Activated CD8-positive, alpha-beta T cell treated with anti-CD3 and anti-CD28 coated beads for 36 hours (primary cell): ENCODE measurements at regions not wholly inside any gene's neighbourhood (a gene's known extent, or its start where the extent isn't known, plus 50 kb on each side); places are given as distances from the start of the nearest gene placed in this dataset.
"Not testable (repeated sequence)": the region's sequence is repeated elsewhere in the genome, so short reads cannot be mapped to it uniquely, and the experiment has no call there.

Source experiments
- ATAC-seq: fragments of 200-7000 bp; cut with Tn5 transposase; one replicate; pipeline ENCODE4 v1.10.0; 2021; ENCODE audit warnings: mild to moderate bottlenecking, moderate library complexity
- CTCF ChIA-PET: fragments of 350-600 bp; sonication (Branson Sonifier 250); formaldehyde crosslinking; loops from one replicate; lab custom pipeline; 2021; ENCODE audit warnings: antibody characterized with exemption; lab: Charles Lee
- POLR2A ChIA-PET: fragments of 350-600 bp; sonication (Branson Sonifier 250); formaldehyde crosslinking; loops from one replicate; lab custom pipeline; 2021; ENCODE audit warnings: antibody characterized with exemption; lab: Charles Lee
- DNase-seq: peaks from one replicate; pipeline ENCODE4 v3.0.0-alpha.2; 2020
- H3K27ac Mint-ChIP-seq: one replicate; pipeline ENCODE4 v1.8.0; 2021; ENCODE audit warnings: mild to moderate bottlenecking, mixed read lengths
- H3K27me3 Mint-ChIP-seq: one replicate; pipeline ENCODE4 v1.8.0; 2021; ENCODE audit warnings: mixed read lengths
- H3K36me3 Mint-ChIP-seq: one replicate; pipeline ENCODE4 v1.8.0; 2021; ENCODE audit warnings: low read depth, mixed read lengths
- H3K4me1 Mint-ChIP-seq: one replicate; pipeline ENCODE4 v1.8.0; 2021; ENCODE audit warnings: low read depth, mixed read lengths
- H3K4me3 Mint-ChIP-seq: one replicate; pipeline ENCODE4 v1.8.0; 2021; ENCODE audit warnings: mild to moderate bottlenecking, moderate library complexity, mixed read lengths
- H3K9me3 Mint-ChIP-seq: one replicate; pipeline ENCODE4 v1.8.0; 2021; ENCODE audit warnings: mixed read lengths
- intact Hi-C: fragments of 100-400 bp; cut with micrococcal nuclease; formaldehyde crosslinking; loops from one replicate; pipeline ENCODE4 v1.10.0; 2022
- TF ChIP-seq, protein P1 (sequence below): fragments of 200-600 bp; IDR thresholded peaks from one replicate; pipeline ENCODE4 v1.8.0; 2022; ENCODE audit warnings: antibody characterized with exemption, mild to moderate bottlenecking

DNA sequence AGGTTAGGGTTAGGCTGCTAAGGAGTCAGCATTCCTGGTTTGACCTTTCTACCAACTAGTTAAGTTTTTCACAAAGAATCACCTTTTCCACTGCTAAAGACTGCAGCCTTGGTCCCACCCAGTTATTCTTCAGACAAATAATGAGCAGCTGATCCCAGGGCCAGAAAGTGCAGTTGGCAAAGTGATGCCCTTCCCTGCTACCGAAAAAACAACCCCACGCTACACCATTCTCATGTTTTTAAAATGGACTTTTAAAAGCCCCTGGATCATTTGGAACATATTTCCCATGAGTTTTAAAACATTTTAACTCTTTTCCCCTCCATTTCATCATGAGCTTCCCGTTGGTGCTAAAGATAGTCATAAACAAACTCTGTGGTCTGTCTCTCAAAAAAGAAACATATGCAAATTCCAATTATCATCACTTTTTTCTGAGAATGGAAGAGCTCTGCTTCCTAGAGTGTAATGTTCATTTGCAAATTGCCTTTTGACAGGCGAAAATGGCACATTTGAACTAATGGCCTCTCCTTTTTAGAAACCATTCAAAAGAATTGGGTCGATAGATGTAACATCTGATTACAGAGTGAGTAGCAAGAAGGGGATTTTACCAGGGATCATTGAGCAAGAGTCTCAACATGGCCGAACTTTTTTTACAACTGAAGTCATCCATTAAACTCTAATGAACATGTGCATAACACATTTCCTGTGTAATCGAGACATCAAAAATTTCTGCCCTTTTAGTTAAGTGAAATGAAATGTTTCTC, 129.3 kb upstream of the RAP1B start:
- ChIA-PET CTCF (interaction anchor here (0.9 to 1.0 kb wide), 2 partner anchors 106 to 116 kb away, joined by 3 read pairs; no protein-coding TSS in a partner anchor), POLR2A (interaction anchor here (0.9 to 1.5 kb wide), 5 partner anchors 16 to 168 kb away, joined by 3 to 5 read pairs (median 3); no protein-coding TSS in a partner anchor)
- Mint-ChIP-seq H3K36me3 (peaks cover 9% of the 10 kb centered on the region), H3K27ac (peak overlapping the region; percentile 88), H3K27me3 (no peaks in the 10 kb centered on the region), H3K4me1 (peaks cover 38% of the 10 kb centered on the region), H3K9me3 (peaks cover 7% of the 10 kb centered on the region), H3K4me3 (peak overlapping the region; percentile 34)
- DNase-seq (peak; percentile 39), ATAC-seq (peak; percentile 74)
- intact Hi-C loops, result loop anchor here (1.0 to 5.0 kb wide), 3 partner anchors 30 to 206 kb away; partner anchors contain the start of gene NUP107
- TF ChIP-seq, protein P1, sequence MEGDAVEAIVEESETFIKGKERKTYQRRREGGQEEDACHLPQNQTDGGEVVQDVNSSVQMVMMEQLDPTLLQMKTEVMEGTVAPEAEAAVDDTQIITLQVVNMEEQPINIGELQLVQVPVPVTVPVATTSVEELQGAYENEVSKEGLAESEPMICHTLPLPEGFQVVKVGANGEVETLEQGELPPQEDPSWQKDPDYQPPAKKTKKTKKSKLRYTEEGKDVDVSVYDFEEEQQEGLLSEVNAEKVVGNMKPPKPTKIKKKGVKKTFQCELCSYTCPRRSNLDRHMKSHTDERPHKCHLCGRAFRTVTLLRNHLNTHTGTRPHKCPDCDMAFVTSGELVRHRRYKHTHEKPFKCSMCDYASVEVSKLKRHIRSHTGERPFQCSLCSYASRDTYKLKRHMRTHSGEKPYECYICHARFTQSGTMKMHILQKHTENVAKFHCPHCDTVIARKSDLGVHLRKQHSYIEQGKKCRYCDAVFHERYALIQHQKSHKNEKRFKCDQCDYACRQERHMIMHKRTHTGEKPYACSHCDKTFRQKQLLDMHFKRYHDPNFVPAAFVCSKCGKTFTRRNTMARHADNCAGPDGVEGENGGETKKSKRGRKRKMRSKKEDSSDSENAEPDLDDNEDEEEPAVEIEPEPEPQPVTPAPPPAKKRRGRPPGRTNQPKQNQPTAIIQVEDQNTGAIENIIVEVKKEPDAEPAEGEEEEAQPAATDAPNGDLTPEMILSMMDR, result no peak

DNA sequence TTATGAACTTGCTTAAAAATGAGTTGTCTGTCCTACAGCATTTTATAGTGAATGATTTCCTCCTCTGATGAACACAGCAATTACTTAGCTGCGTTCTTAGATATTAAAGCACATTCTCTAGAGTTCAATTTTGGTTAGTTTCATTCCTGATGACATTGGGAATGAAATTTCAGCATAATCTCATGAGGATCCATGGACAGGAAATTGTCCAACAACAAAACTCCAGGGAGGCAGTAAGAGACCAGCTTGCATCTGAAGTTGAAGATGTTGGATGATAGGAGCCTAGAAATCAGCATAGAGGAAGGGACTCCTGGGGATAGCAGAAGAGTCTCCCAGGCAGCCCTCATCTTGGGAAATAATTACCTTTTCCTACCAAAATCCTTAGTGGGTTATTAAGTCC, 128.7 kb upstream of the RAP1B start:
- ChIA-PET CTCF (interaction anchor here (0.9 to 1.0 kb wide), 2 partner anchors 106 to 117 kb away, joined by 3 read pairs; no protein-coding TSS in a partner anchor), POLR2A (interaction anchor here (1.0 to 1.5 kb wide), 3 partner anchors 16 to 105 kb away, joined by 3 to 5 read pairs (median 4); no protein-coding TSS in a partner anchor)
- intact Hi-C loops, result loop anchor here (5.0 kb wide), 2 partner anchors 120 to 205 kb away; partner anchors contain the start of gene NUP107
- Mint-ChIP-seq H3K9me3 (peaks cover 7% of the 10 kb centered on the region), H3K4me1 (peaks cover 38% of the 10 kb centered on the region), H3K27ac (peak overlapping the region; percentile 88), H3K4me3 (no peak overlapping the region), H3K36me3 (peaks cover 9% of the 10 kb centered on the region), H3K27me3 (no peaks in the 10 kb centered on the region)
- no peak for ATAC-seq
- TF ChIP-seq, protein P1, result no peak
- DNase-seq, result no peak

DNA sequence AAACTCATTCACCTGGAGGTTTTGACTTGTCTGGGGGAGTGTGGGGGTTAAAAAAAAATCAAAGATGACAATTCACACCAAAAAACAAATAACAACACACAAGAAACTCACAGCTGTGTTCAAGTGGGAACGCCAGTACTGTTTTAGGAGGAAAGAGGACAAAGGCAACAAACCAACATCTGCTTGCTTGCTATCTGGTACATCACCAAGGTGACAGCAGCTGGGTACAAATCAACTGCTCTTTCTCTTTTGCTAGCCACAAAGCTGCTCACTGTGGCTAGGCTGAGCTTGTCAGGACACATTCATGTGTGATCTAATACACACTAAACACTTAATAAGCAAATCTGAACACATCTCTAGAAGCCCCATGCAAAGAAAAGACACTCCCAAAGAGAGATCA, 128.0 kb upstream of the RAP1B start:
- intact Hi-C loops, result loop anchor here (5.0 kb wide), 2 partner anchors 120 to 205 kb away; partner anchors contain the start of gene NUP107
- Mint-ChIP-seq H3K27me3 (no peaks in the 10 kb centered on the region), H3K4me3 (no peak overlapping the region), H3K4me1 (peaks cover 38% of the 10 kb centered on the region), H3K27ac (peak overlapping the region; percentile 88), H3K9me3 (peaks cover 7% of the 10 kb centered on the region), H3K36me3 (peaks cover 9% of the 10 kb centered on the region)
- peak; percentile 48 for DNase-seq
- POLR2A ChIA-PET, result interaction anchor here (0.8 to 1.0 kb wide), 2 partner anchors 15 to 126 kb away, joined by 3 to 4 read pairs; no protein-coding TSS in a partner anchor
- peak; percentile 45 for ATAC-seq
- TF ChIP-seq, protein P1, result no peak
- CTCF ChIA-PET, result no interaction called here

DNA sequence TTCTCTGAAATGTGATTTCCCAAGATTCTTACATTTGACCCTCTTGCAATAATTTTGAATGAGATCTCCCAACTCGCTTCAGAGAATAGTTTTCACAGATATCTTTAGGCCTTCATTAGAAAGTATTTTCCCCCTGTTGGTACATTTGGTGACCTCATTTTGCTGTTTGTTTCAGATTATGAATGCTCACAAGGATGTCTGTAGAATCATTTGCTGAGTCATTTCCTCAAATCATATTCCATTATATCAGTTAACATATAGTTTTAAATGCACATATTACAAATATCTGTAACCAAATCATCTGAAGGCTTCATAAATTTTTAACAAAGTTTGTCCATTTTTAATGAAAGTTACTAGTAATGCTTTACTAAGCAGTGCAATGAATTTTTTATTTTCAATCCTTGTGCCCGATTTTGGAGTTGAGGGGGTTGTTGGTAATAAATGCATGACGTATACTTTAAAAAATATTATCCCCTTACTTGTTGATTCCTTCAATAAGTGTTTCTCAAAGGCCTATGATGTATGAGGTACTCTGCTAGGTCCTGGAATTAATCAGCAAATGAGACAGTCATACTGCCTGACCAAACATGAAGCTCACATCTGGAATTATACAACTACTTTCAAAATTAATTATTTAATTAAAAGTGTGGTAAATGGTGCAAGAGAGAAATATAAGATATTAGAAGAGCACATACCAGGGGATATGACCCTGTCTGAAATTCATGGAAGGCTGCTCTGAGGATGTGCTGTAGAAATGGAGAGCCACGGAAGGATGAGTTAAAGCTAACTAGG, 126.9 kb upstream of the RAP1B start:
- Mint-ChIP-seq H3K27ac (peak overlapping the region; percentile 78), H3K36me3 (peaks cover 9% of the 10 kb centered on the region), H3K4me3 (no peak overlapping the region), H3K9me3 (peaks cover 7% of the 10 kb centered on the region), H3K4me1 (peaks cover 34% of the 10 kb centered on the region), H3K27me3 (no peaks in the 10 kb centered on the region)
- ATAC-seq (no peak), DNase-seq (no peak)
- intact Hi-C loops, result loop anchor here (5.0 kb wide), 2 partner anchors 121 to 204 kb away; partner anchors contain the start of gene NUP107
- ChIA-PET CTCF (no interaction called here), POLR2A (no interaction called here)
- TF ChIP-seq, protein P1, result no peak

DNA sequence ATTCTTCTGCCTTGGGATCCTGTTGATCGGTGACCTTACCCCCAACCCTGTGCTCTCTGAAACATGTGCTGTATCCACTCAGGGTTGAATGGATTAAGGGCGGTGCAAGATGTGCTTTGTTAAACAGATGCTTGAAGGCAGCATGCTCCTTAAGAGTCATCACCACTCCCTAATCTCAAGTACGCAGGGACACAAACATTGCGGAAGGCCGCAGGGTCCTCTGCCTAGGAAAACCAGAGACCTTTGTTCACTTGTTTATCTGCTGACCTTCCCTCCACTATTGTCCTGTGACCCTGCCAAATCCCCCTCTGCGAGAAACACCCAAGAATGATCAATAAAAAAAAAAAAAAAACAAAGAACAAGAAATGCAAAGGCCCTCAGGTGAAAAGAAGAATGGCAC, 126.1 kb upstream of the RAP1B start:
- H3K27ac Mint-ChIP-seq, H3K36me3 Mint-ChIP-seq, H3K9me3 Mint-ChIP-seq, H3K27me3 Mint-ChIP-seq, POLR2A ChIA-PET, DNase-seq, ATAC-seq, H3K4me3 Mint-ChIP-seq: not testable (repeated sequence)
- peaks cover 34% of the 10 kb centered on the region for H3K4me1 Mint-ChIP-seq
- intact Hi-C loops, result loop anchor here (5.0 kb wide), 2 partner anchors 122 to 203 kb away; partner anchors contain the start of gene NUP107
- CTCF ChIA-PET, result interaction anchor here (0.8 to 1.4 kb wide), 2 partner anchors 126 to 472 kb away, joined by 3 to 4 read pairs; no protein-coding TSS in a partner anchor

DNA sequence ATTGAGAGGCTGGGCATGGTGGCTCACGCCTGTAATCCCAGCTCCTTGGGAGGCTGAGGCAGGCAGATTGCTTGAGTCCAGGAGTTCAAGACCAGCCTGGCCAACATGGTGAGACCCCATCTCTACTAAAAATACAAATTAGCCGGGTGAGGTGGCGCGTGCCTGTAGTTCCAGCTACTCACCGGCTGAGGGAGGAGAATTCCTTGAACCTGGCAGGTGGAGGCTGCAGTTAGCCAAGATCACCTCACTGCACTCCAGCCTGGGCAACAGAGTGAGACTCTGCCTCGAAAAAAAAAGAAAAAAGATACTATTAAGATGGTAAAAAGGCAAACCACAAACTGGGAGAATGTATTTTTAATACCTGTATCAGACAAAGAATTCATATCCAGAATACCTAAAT, 124.2 kb upstream of the RAP1B start:
- H3K36me3 Mint-ChIP-seq, H3K27ac Mint-ChIP-seq, H3K27me3 Mint-ChIP-seq, H3K9me3 Mint-ChIP-seq, ATAC-seq, H3K4me3 Mint-ChIP-seq, DNase-seq, intact Hi-C loops, CTCF ChIA-PET: not testable (repeated sequence)
- H3K4me1 Mint-ChIP-seq, result peaks cover 33% of the 10 kb centered on the region
- POLR2A ChIA-PET, result interaction anchor here (1.6 kb wide), 1 partner anchor 13 kb away, joined by 3 read pairs; no protein-coding TSS in a partner anchor
